ENCODE measurements at regions not wholly inside any gene's neighbourhood (a gene's known extent, or its start where the extent isn't known, plus 50 kb on each side); places are given as distances from the start of the nearest gene placed in this dataset.
"Not testable (repeated sequence)": the region's sequence is repeated elsewhere in the genome, so short reads cannot be mapped to it uniquely, and the experiment has no call there.

DNA sequence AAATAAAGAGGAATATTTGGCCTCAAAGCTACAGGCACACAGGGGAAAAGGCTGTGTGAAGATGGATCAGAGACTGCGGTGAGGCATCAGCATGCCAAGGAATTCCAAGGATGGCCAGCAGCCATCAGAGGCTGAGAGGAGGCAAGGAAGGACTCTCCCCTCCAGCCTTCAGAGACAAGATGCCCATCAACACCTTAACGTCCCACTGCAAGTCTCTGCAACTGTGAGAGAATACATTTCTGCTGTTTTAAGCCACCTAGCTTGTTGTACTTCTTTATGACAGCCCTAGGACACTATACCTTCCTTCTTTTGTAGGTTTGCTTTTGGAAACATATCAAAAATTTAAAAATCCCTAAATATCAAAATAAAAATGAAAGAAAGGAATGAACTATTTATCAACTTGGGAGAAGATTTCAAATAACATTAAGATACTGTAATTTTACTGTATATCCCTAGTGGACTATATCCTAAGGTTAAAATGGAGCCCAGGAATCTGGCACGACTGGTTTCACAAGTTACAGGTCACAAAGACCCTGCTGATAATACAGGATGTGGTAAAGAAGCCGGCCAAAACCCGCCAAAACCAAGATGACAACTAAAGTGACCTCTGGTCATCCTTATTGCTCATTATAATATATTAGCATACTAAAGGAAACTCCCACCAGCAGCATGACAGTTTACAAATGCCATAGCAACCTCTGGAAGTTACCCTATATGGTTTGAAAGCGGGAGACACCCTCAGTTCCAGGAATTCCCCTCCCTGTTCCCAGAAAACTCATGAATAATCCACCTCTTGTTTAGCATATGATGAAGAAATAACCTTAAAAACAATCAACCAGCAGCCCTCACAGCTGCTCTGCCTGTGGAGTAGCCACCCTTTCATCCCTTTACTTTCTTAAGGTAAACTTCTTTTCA lies 185.2 kb downstream of the AVL9 start:
- DNase-seq: peak; percentile 13 to 28

DNA sequence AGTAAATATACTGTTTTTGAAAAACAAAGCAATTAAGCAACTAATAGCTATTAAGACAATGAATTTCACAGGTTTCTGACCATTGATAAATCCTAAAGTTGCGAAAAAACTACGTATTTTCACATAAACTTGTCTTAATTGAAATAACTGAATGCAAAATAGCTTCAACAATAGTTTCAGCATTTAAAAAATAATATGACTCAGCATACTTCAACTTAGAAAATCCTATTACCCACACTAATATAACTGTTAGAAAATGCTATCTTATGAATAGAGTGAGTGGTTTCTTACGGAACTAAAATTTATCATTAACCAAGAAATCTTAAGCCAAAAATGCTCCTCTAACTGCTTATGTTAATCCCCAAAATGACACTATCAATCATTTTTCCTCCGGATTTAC lies 183.9 kb downstream of the AVL9 start:
- DNase-seq: no peak

DNA sequence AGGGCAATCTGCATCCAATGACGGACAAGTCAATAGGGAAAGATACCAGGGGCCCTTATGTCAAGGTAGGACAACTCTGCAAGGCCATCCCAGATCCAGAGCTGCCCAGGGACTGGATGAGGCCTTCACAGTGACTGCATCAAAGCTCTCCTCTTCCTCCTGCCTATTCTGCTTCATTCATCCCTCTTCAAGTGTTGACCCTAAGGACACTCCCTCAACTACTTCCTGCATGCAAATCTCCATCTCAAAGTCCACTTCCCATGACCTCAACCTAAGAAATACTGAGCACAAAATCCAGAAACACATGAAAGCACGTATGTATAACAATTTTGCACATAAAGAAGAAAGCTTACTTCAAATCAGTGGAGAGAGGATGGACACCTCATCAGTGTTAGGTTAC lies 182.3 kb downstream of the AVL9 start:
- DNase-seq: no peak

DNA sequence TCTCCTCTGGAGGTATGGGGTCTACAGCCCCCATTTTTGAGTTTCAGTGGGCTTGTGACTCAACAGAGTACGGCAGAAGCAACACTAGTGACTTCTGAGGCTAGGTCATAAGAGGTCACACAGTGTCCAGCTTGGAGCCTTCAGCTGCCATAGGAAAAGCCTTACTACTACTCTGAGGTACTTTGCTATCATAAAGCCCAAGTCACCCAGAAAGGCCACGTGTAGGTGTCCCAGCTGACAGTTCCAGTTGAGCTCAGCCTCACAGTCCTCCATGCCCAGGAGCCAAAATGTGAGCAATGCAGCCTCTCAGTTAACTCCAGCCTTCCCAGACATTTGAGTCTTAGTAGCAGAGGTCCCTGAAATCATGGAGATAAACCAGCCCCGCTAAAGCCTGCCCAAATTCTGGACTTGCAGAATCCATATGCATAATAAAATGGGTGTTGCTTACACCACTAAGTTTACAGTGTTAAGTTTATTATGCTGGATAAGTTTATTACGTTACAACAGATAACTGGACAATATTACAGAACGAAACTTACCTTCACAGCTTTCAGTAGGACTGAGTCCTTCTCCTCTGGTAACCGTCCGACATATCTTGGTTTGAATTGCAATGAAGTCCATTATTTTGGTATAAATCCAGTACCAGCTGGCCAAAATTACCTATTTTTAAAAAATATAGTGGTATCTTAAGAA lies 181.1 kb downstream of the AVL9 start:
- DNase-seq: no peak

DNA sequence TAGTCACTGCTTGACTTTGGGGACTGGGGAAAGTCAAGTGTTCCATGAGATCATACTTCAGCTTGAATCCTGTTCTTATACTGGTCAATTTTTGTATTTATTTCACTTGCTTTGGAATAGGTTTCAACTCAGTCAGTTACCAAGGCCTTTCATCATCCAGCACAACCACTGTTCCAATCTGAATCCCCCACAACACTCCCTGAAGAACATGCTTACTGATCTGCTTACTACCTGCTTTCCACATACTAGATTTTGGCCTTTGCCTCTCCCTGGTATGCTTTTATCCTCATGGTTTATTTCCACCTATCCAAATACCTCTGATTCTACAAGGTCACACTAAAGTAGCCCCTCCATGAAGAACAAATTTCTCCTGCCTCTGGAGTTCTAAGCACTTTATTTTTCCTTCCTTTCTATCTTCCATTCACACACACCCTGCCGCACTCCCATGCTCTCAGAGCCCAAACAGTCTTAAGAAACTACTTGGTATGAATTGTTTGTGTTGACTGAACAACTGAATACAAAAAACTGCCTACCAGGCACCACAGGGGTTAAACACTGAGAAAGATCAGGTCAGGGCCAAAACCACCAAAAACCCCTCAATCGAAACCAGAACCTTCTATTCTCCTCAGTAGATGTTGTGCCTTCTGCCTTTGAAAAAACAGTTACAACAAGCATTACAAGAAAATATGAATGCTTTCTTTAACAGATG lies 178.1 kb downstream of the AVL9 start:
- no peak for DNase-seq

DNA sequence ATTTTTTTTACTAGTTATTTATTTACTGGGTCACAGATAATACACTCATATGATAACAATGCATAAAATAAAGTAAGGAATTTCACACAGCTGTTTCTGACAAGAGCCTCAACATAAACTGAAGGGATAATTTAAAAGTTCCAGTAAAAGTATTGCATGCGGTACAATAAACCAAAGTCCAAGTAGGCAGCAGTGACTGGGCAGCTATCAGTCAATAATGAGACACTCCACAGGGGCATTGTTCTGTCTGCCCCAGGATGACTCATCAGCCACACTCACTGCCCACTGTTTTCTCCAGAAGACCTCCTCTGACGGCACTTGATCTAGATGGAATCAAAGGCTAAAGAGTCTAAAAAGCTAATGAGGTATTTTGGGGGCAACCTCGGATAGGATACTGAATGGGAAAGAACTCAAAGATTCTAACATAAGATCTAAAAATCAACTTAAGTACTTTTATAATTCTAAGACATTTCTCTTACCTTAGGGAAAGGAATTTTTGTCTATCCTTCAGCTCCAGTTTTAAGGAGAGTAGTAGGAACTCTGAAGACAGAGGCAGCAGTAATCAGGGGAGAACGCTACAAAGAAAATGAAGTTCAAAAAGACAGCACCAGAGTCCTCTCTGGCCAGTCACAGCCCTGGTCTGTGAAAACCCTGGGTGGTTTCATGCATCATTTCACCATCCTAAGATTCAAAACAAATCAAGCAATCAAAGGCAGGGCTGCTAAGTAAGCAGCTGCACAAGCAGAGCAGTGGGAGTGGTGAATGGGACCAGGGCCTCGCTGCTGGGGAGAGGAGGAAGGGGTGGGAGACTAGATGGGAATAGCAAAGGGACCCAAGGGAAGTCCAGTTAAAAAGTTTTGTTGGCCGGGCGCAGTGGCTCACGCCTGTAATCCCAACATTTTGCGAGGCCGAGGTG lies 175.1 kb downstream of the AVL9 start:
- no peak for DNase-seq

DNA sequence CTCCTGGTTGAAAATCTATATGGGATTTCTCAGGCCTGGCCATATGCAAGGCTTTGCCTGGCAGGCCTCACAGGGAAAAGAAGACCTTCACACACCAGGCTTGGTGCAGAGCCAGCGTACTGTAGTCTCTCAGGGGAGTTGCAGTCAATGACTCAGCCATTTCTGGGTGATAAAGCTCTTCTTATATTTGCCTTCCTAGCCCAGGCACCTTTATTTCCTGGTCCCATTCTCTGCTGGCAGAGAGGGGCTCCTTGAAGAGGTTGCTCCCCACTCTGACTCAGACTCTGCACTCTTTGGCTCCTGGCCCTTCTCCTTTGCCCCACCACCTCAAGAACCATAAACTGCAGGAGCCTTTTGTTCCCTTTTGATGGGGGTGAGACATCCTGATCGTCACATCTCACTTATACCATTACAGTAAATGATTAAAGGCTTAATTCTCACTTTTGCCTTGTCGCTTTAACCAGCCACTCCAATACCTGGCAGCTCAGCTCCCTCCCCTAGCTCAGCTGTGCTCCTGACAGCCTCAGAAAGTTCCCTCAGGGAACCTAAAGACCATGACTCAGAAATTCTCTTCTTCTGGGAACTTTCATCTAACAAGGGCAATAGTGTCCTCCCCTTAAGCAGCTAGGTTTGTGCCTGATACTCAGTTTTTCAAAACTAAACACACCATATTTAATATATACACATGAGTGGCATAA lies 174.0 kb downstream of the AVL9 start:
- not testable (repeated sequence) for DNase-seq

DNA sequence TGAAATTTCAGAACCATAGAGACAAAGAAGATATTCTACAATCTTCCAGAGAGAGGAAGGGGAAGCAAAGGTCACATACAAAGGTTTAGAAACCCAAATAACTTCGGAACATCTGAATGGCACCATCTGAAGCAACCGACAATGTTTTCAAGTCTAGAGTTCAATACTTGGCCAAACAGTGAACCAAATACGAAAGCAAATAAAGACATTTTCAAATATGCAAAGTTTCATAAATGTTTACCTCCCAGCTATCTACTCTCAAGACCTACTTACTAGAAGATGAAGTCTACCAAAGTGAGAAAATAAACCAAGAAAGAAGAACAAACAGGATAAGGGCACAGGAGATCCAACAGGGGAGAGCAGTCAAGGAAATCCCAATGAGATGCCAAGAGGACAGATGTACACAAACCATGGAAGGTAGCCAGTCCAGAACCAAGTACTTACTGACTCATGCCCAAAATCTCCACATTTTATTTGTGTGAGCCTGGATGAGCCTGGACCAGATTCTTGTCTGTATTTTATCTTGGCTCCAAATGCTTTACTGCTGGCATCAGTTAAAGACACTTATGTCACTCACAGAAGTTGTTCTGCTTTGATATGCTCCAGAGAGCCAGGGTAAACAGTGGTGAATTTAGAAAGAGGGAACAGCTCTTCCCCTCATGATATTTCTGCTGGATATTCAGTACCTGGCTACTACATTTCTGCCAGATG lies 173.3 kb downstream of the AVL9 start:
- not testable (repeated sequence) for DNase-seq

DNA sequence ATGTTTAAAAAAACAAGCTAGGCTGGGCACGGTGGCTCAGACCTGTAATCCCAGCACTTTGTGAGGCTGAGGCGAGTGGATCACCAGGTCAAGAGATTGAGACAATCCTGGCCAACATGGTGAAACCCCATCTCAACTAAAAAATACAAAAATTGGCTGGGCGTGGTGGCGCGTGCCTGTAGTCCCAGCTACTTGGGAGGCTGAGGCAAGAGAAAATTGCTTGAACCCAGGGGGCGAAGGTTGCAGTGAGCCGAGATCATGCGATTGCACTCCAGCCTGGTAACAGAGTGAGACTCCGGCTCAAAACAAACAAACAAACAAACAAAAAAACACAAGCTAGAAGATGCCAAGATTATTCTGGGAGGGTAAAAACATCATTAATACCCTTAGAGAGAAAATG lies 172.3 kb downstream of the AVL9 start:
- not testable (repeated sequence) for DNase-seq

DNA sequence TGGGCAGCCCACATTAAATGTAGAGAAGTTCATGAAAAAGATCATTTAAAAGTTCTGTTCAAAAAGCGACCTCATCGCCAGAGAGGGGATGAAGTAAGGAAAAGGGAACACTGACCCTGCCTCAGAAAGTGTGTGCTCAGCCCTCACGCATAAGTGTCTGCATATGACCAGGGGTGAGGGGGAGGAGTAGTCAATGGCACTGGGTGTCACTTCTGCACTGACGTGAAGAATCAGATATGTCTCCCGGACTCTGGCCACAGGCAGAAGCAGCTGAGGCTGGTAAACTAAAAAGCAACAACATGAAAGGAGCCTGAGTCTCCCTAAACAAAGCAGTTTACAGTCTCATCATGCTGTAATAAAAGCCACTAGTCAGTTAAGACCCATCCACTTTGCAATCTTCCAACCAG lies 168.5 kb downstream of the AVL9 start:
- not testable (repeated sequence) for DNase-seq

DNA sequence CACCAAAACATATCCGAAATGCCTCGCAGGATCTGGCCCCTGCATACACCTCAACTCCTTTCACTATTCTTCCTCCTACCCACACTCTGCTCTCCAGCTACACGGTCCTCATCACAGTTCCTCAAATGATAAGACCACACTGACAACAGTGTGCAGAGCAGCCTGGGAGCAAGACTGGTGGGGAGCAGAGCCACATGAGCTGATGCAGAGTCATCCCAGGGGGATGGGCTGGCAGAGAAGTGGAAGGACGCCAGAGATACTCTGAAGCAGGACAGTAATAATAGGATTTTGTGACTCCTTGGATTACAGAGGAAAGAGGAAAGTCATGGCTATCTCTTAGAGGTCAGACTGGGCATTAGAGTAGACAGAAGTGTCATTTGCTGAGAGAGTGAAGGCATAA lies 167.2 kb downstream of the AVL9 start:
- peak in 1 of 2 donors; percentile 9 for DNase-seq

DNA sequence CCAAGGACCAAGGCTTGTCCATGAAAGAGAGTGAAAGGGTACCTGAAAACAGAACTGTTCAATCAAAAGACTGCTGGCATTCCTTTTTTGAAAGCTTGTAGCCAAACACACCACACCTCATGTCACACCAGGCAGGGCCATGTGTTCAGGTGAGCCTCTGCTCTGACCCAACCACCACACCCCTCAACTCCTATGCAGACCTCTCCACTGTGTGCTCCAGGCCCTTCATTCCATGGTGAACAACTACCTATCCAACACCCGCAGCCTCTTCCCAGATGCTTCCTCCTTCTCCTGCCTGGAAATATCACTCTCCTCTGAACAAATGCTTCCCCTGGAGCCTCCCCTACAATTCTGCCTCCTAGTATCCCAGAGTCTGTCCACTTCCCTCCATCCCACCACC lies 166.6 kb downstream of the AVL9 start:
- DNase-seq: no peak

DNA sequence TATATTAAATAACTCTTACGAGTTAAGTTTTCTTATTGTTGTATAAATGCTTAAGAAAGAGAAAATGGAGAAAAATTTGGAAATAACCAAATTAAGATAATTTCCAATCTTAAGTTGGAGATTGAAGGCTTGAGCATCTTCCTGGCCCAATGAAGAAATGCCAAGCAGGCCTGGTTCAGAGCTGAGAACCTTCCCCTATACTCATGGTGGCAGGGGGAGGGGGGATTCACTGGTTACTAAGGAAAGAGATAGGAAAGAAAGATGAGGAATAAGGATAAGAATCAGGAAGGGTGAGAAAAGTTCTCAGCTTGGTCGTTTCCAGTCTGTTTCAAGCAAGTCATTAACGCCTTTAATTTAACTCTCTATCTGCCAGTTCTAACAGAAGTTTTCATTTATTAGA lies 166.2 kb downstream of the AVL9 start:
- DNase-seq: no peak

DNA sequence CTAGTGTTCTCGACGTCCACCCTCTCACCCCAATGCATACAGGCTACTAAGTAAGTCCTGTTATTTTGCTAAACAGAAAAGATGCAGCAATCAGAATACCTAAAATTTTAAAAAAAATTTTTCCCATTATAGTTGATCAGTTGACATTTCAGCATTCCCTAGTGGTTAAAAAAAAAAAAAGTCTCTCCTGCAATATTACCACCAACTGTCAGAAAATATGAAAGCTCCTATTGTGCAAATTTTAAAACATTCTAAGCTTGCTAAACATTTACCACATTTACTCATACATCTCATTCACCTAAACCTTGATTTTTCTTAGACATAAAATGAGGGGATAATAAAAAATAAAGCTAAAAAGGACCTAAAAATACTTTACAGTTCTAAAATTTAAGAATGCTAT lies 165.6 kb downstream of the AVL9 start:
- DNase-seq: no peak

DNA sequence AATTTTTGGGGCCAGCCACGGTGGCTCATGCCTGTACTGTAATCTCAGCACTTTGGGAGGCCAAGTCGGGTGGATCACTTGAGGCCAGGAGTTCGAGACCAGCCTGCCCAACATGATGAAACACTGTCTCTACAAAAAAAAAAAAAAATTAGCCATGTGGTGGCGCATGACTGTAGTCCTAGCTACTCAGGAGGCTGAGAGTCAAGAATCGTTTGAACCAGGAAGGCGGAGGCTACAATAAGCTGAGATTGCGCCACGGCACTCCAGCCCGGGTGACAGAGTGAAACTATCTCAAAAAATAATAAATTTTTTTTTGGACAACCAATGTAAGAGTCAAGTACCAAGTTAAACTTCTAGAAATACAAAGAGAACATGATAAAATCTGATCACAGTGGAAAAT lies 164.6 kb downstream of the AVL9 start:
- no peak for DNase-seq

DNA sequence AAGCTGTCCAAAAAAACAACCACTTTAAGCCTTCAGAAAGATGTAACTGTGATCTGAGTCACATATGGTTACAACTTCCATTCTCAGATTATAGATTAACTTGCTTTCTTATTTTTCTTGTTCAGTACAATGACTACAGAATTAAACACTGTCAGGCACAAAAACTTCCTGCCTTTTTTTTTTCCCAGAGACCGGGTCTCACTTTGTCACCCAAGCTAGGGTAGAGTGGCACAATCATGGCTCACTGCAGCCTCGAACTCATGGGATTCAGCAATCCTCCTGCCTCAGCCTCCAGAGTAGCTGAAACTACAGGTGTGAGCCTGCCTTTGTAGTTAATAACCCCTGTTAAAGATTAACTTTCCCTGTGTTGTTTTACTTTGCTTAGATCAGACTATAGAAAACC lies 163.2 kb downstream of the AVL9 start:
- DNase-seq: no peak

DNA sequence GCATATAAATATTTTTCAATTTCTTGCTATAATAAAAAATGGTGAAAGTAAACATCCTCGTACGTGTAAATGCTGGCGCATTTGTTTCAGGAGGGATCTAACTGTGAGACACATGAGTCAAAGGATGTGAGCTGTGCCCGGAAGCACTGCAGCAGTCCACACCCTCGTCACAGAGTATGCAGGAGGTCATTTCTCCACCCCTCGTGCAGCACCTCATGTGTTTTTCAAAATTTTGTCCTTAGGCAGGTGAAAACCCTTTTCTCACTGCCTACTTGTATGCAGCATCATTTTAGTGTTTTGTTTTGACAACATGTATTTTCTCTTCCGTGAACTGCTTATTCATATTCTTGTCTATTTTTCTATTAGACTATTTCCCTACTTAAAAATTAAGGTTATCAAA lies 162.7 kb downstream of the AVL9 start:
- no peak for DNase-seq

DNA sequence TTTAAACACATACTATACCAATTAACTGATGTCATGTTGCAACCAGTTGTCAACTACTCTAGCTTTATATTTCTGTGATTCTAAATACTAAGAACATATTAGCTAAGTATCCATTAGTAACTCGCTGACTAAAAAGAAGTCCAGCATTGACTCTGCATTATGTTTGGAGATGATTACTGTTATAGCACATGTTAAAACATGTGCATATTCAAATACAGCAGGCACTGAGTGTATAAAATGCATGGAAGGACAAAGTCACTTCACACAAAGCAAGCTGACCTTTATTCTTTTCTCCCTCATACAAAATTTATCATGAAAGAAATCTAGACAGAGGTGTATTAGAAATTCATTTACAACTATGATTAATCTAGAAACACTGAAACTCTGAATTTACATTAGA lies 159.3 kb downstream of the AVL9 start:
- not testable (repeated sequence) for DNase-seq

DNA sequence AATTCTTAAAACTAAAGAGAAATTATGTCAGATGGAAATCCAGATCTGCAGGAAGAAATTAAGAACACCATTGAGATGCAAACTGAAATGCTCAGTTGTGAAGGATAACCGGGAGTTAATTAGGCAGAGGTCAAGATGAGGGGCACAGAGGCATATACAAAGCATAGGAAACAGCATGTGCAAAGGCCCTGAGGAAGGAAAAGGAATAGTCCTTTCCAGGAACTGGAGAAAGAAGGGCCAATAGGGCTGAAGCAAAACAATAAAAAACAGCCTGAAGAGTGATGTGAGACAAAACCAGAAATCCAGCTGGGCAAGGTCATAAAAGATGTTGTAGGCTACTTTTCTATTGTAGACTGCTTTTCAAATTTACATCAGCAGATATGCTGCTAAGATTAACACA lies 155.1 kb downstream of the AVL9 start:
- not testable (repeated sequence) for DNase-seq

DNA sequence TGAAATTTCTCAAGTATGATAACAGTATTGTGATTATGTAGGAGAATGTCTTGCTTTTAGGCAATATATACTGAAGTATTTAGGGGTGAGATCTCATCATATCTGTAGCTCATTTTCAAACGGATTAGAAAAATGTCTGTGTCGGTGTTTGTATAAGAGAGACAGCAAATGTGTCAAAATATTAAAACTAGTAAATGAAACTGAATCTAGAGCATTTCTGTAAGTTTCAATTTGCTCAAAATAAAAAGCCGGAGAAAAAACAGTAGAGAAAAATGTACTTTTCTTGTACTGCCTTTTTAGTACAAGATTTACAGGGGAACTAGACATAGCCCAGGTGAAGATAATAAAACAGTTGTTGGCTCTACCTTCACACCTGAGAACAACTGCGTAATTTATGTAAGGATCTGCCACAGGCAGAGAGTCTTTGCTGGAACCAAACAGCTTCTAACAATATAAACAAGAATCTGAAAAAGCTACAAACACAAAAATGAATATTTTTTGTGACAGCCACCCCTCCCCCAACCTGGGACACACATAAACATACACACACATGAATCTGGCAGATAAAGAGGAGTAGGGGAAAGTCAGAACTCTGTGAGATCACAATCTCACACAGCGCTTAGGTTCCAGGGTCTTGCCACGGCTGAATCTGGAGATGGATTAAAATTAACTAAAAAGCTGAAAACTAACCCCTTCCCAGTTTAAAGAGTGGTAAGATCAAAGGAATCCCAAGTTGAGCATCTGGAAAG lies 153.3 kb downstream of the AVL9 start:
- DNase-seq: no peak

Data from inflammatory macrophage (primary cell).